RWPE1 (cell line): ENCODE measurements at regions not wholly inside any gene's neighbourhood (a gene's known extent, or its start where the extent isn't known, plus 50 kb on each side); places are given as distances from the start of the nearest gene placed in this dataset.

Experiments
- CTCF ChIA-PET: fragments of 350-600 bp; sonication (Branson Sonifier 250); formaldehyde crosslinking; extraction: SDS; loops from one replicate; lab custom pipeline; 2021; lab: Yijun Ruan, JAX
- POLR2A ChIA-PET: fragments of 400-600 bp; formaldehyde crosslinking; extraction: SDS; loops from one replicate; lab custom pipeline; 2020; ENCODE audit warnings: antibody characterized with exemption; ENCODE audit not compliant: low non-redundant PET; lab: Yijun Ruan, JAX
- DNase-seq: peaks from one replicate; pipeline ENCODE4 v3.0.0; 2012; ENCODE audit warnings: low spot score
- H3K27ac ChIP-seq: fragments of 450-650 bp; 2 replicates; pipeline ENCODE4 v1.5.1; 2017
- TF ChIP-seq, protein P1 (sequence below): fragments of 450-650 bp; conservative IDR thresholded peaks from 2 replicates; pipeline ENCODE4 v1.5.1; 2017; ENCODE audit warnings: low read depth, mild to moderate bottlenecking

DNA sequence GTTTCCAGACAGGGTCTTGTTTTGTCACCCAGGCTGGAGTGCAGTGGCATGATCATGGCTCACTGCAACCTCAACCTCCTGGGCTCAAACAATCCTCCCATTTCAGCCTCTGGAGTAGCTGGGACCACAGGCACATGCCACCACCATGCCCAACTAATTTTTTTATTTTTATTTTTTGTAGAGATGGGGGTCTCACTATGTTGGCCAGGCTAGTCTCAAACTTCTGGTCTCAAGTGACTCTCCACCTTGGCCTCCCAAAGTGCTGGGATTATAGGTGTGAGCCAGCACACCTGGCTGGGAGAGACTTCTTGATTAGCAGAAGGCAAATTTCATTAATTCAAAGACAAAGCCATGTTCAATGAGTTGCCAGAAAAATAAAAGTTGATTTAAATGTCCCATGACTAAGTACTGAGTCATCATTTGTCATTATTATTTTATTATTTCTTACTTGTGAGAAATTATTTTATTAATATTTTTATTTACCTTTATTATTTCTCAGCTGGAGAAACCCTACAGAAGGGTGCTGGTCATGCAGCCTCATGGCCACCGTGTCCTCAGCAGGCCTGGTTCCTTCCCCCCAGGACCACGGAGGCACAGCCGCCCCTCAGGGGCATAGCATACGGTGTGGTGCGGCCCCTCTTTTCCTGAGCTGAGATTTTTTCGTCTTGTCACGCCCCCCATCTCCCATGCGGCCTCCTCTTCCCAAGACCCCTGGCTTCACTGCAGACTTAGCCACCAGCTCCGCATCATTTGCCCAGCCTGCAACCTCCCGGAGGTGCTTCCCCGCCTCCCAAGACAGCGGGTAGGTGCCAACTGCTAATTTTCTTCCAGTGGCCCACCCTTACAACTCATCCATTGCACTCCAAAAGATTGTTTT, 55.3 kb upstream of the SIM2 start:
- POLR2A ChIA-PET = no interaction called here
- TF ChIP-seq, protein P1, sequence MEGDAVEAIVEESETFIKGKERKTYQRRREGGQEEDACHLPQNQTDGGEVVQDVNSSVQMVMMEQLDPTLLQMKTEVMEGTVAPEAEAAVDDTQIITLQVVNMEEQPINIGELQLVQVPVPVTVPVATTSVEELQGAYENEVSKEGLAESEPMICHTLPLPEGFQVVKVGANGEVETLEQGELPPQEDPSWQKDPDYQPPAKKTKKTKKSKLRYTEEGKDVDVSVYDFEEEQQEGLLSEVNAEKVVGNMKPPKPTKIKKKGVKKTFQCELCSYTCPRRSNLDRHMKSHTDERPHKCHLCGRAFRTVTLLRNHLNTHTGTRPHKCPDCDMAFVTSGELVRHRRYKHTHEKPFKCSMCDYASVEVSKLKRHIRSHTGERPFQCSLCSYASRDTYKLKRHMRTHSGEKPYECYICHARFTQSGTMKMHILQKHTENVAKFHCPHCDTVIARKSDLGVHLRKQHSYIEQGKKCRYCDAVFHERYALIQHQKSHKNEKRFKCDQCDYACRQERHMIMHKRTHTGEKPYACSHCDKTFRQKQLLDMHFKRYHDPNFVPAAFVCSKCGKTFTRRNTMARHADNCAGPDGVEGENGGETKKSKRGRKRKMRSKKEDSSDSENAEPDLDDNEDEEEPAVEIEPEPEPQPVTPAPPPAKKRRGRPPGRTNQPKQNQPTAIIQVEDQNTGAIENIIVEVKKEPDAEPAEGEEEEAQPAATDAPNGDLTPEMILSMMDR = no peak
- no peak overlapping the region for H3K27ac ChIP-seq
- CTCF ChIA-PET = interaction anchor here (0.6 to 0.7 kb wide), 3 partner anchors 7 to 745 kb away, joined by 3 to 9 read pairs (median 3); no protein-coding TSS in a partner anchor
- no peak for DNase-seq

DNA sequence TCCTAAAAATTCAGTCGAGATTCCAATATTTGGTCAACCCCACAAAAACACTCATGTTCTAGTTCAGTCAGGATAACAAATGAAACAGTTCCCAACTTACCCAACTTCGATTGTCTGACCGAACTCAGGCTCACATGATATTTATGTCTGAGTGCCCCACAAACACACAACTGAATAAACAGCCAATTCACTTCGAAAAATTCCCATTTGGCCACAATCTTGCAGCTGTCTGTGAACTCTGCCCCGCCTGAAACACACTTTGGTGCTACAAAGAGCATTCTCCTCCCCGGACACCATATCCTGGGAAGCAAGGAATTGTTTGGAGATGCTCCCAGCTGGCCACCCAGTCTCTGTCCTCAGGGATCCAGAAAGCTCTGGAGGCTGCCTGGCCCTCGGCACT, 52.9 kb upstream of the SIM2 start:
- POLR2A ChIA-PET = no interaction called here
- CTCF ChIA-PET = no interaction called here

DNA sequence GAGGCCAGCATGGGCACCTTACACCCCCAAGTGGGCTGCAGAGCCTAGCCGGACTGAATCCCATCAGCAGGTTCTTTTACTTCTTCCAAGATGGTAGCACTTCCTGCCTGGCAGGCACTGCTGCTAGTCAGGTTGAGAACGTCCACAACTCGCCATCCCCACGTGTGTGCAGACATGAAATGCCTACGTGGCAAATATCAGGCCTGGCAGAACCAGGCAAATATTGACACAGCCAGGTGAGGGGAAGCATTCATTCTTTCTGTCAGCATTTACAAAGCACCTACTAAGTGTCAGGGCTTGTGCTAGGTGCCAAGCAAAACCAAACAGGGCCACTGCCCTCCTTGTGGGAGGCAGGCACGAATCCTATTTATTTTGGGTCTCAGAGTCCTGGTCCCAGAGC, 52.3 kb upstream of the SIM2 start:
- ChIA-PET CTCF (no interaction called here), POLR2A (no interaction called here)
- H3K27ac ChIP-seq = no peak overlapping the region
- TF ChIP-seq, protein P1 = no peak
- DNase-seq = no peak

More for the DNA sequence above, 52.9 kb upstream of the SIM2 start:
- DNase-seq = no peak
- TF ChIP-seq, protein P1 = no peak
- H3K27ac ChIP-seq = no peak overlapping the region

DNA sequence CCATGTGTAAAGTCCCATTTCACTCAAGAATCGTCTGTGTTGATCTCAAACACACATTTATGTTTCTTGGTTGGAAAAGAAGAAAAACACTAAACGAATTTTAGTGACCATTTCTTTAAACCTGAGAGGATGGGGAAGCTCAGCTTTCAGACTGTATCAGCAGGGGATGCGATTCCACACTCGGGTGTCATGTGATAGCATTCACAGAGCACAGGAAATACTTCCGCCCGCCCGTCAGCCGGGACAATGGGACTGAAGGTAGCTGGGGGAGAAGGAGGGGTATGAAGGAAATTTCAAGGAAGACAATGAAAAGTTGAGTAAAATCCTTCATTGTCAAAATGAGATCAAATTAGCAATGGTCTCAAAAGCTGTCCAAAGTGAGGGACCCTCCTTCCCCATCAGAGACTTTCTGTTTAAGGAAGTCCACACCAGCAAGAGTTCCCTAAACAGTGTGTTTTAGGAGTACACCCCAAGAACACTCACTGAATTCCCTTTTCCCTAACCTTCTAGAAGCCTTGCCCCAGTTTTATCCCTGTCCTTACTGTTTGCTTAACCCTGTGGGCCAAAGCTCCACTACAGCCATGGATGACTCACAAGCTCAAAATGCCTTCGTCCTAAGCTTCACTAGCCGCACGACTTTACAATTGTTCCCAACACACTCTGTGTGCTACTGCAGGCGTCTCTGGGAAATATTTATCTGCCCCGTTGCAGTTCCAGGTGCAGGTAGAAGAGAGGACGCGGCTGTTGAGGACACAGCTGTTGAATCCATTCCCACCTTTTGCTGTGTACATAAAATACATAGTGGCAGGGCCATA, 51.4 kb upstream of the SIM2 start:
- POLR2A ChIA-PET = no interaction called here
- no peak for DNase-seq
- TF ChIP-seq, protein P1 = no peak
- H3K27ac ChIP-seq = no peak overlapping the region
- CTCF ChIA-PET = interaction anchor here (0.6 to 0.9 kb wide), 2 partner anchors 17 to 302 kb away, joined by 3 read pairs; no protein-coding TSS in a partner anchor
